H9 (cell line): ENCODE measurements at regions not wholly inside any gene's neighbourhood (a gene's known extent, or its start where the extent isn't known, plus 50 kb on each side); places are given as distances from the start of the nearest gene placed in this dataset.

Source experiments
- DNase-seq: peaks from one replicate; pipeline ENCODE4 v3.0.0-alpha.2; 2017
- H2AFZ ChIP-seq: one replicate; pipeline ENCODE4 v1.6.1; 2013; ENCODE audit warnings: mild to moderate bottlenecking, low read length, control low read depth, moderate library complexity
- H2AK5ac ChIP-seq: 2 replicates; pipeline ENCODE4 v1.6.1; 2013; ENCODE audit warnings: low read length, control low read depth, mixed read lengths; ENCODE audit not compliant: insufficient read length
- H2BK120ac ChIP-seq: one replicate; pipeline ENCODE4 v1.6.1; 2013; ENCODE audit warnings: low read depth, mild to moderate bottlenecking, low read length, control low read depth, inconsistent platforms; ENCODE audit not compliant: poor library complexity, severe bottlenecking
- H2BK12ac ChIP-seq: 2 replicates; pipeline ENCODE4 v1.6.1; 2013; ENCODE audit warnings: low read length, control low read depth, mixed read lengths, low read depth; ENCODE audit not compliant: insufficient read length
- H2BK15ac ChIP-seq: 2 replicates; pipeline ENCODE4 v1.6.1; 2013; ENCODE audit warnings: low read depth, low read length, control low read depth
- H2BK20ac ChIP-seq: one replicate; pipeline ENCODE4 v1.6.1; 2013; ENCODE audit warnings: low read depth, mild to moderate bottlenecking, low read length, control low read depth, inconsistent platforms; ENCODE audit not compliant: poor library complexity, severe bottlenecking
- H2BK5ac ChIP-seq: 2 replicates; pipeline ENCODE4 v1.6.1; 2013; ENCODE audit warnings: low read length, control low read depth, mixed read lengths; ENCODE audit not compliant: insufficient read length
- H3K14ac ChIP-seq: 2 replicates; pipeline ENCODE4 v1.6.1; 2013; ENCODE audit warnings: low read length, control low read depth; ENCODE audit not compliant: insufficient read depth
- H3K18ac ChIP-seq: 2 replicates; pipeline ENCODE4 v1.6.1; 2013; ENCODE audit warnings: low read depth, mild to moderate bottlenecking, mixed read lengths, low read length, control low read depth; ENCODE audit not compliant: insufficient read length
- H3K23ac ChIP-seq: 2 replicates; pipeline ENCODE4 v1.6.1; 2013; ENCODE audit warnings: low read length, control low read depth, mixed read lengths, low read depth; ENCODE audit not compliant: insufficient read length
- H3K23me2 ChIP-seq: 2 replicates; pipeline ENCODE4 v1.6.1; 2013; ENCODE audit warnings: low read depth, mild to moderate bottlenecking, mixed read lengths, low read length, control low read depth; ENCODE audit not compliant: insufficient read length, poor library complexity, severe bottlenecking
- H3K27ac ChIP-seq: 2 replicates; pipeline ENCODE4 v1.5.1; 2013; ENCODE audit warnings: low read length, control low read depth, mixed read lengths, low read depth; ENCODE audit not compliant: insufficient read length
- H3K27me3 ChIP-seq: 2 replicates; pipeline ENCODE4 v1.6.1; 2013; ENCODE audit warnings: low read length, control low read depth, inconsistent platforms; ENCODE audit not compliant: insufficient read depth
- H3K4ac ChIP-seq: 2 replicates; pipeline ENCODE4 v1.6.1; 2013; ENCODE audit warnings: low read depth, mild to moderate bottlenecking, control low read depth, inconsistent platforms, low read length, moderate library complexity
- H3K4me1 ChIP-seq: 2 replicates; pipeline ENCODE4 v1.6.1; 2013; ENCODE audit warnings: low read length, control low read depth, inconsistent platforms; ENCODE audit not compliant: insufficient read depth
- H3K4me2 ChIP-seq: 2 replicates; pipeline ENCODE4 v1.6.1; 2013; ENCODE audit warnings: low read length, control low read depth, mixed read lengths; ENCODE audit not compliant: insufficient read length, insufficient read depth
- H3K56ac ChIP-seq: 2 replicates; pipeline ENCODE4 v1.6.1; 2013; ENCODE audit warnings: low read depth, mild to moderate bottlenecking, mixed read lengths, low read length, control low read depth; ENCODE audit not compliant: insufficient read length
- H3K79me1 ChIP-seq: 2 replicates; pipeline ENCODE4 v1.6.1; 2013; ENCODE audit warnings: low read depth, mild to moderate bottlenecking, moderate library complexity, low read length, control low read depth, inconsistent platforms; ENCODE audit not compliant: insufficient read depth, poor library complexity, severe bottlenecking
- H3K79me2 ChIP-seq: 2 replicates; pipeline ENCODE4 v1.6.1; 2013; ENCODE audit warnings: low read length, control low read depth, inconsistent platforms; ENCODE audit not compliant: insufficient read depth
- H3K9ac ChIP-seq: 2 replicates; pipeline ENCODE4 v1.6.1; 2013; ENCODE audit warnings: low read length, control low read depth, mixed read lengths; ENCODE audit not compliant: insufficient read length; ENCODE audit errors: extremely low read depth
- H3K9me3 ChIP-seq: one replicate; pipeline ENCODE4 v1.6.1; 2013; ENCODE audit warnings: low read depth, low read length, inconsistent platforms; ENCODE audit not compliant: control insufficient read depth
- H3T11ph ChIP-seq: one replicate; pipeline ENCODE4 v1.6.1; 2013; ENCODE audit warnings: mild to moderate bottlenecking, low read length, control low read depth, inconsistent platforms
- H4K20me1 ChIP-seq: one replicate; pipeline ENCODE4 v1.6.1; 2013; ENCODE audit not compliant: control insufficient read depth, insufficient read length, insufficient read depth
- H4K5ac ChIP-seq: 2 replicates; pipeline ENCODE4 v1.6.1; 2013; ENCODE audit warnings: low read depth, mild to moderate bottlenecking, mixed read lengths, low read length, control low read depth; ENCODE audit not compliant: insufficient read length
- H4K8ac ChIP-seq: replicated peaks from 2 replicates; pipeline ENCODE4 v1.6.1; 2013; ENCODE audit warnings: low read length, control low read depth, mixed read lengths, low read depth; ENCODE audit not compliant: insufficient read length
- H4K91ac ChIP-seq: 2 replicates; pipeline ENCODE4 v1.6.1; 2013; ENCODE audit warnings: low read depth, mild to moderate bottlenecking, moderate library complexity, mixed read lengths, low read length, control low read depth; ENCODE audit not compliant: insufficient read length
- H3K27ac Mint-ChIP-seq, 3 experiments: 2 replicates in 2 of 3; 3 replicates in 1 of 3; pipeline ENCODE4 v1.8.0; 2020 to 2021; ENCODE audit warnings: mixed read lengths in 3 of 3, mild to moderate bottlenecking in 1 of 3, moderate library complexity in 1 of 3
- H3K27me3 Mint-ChIP-seq: 2 replicates; pipeline ENCODE4 v1.8.0; 2021; ENCODE audit warnings: low read depth, mild to moderate bottlenecking, moderate library complexity, mixed read lengths
- H3K36me3 Mint-ChIP-seq, 3 experiments: 2 replicates in 2 of 3; 3 replicates in 1 of 3; pipeline ENCODE4 v1.8.0; 2020 to 2021; ENCODE audit warnings: low read depth in 3 of 3, mixed read lengths in 3 of 3; ENCODE audit not compliant: insufficient read depth in 1 of 3
- H3K4me1 Mint-ChIP-seq, 2 experiments: 2 replicates each; pipeline ENCODE4 v1.8.0; 2020; ENCODE audit warnings: mixed read lengths in 2 of 2
- H3K4me3 Mint-ChIP-seq, 2 experiments: 2 replicates in 1 of 2; 3 replicates in 1 of 2; pipeline ENCODE4 v1.8.0; 2020 to 2021; ENCODE audit warnings: mild to moderate bottlenecking in 2 of 2, mixed read lengths in 2 of 2, moderate library complexity in 1 of 2
- H3K9me3 Mint-ChIP-seq, 2 experiments: 2 replicates in 1 of 2; 3 replicates in 1 of 2; pipeline ENCODE4 v1.8.0; 2020; ENCODE audit warnings: mild to moderate bottlenecking in 2 of 2, mixed read lengths in 2 of 2, moderate library complexity in 1 of 2
- CTCF ChIP-seq: fragments of 200-600 bp; sonication (generic); conservative IDR thresholded peaks from 3 replicates; pipeline ENCODE4 v1.8.0; 2021; ENCODE audit warnings: antibody characterized with exemption, mild to moderate bottlenecking
- WGBS: extraction: QIAGEN DNeasy Blood & Tissue Kit; methylation state at CpG from one replicate; pipeline ENCODE4 v1.1.7; 2013; ENCODE audit warnings: missing lambda C conversion rate, low lambda C conversion rate, mixed read lengths; ENCODE audit not compliant: insufficient read length; ENCODE audit errors: extremely low coverage; 5-methylcytosine and 5-hydroxymethylcytosine counted together

GRCh38 chr1:82441402-82441801 lies 640.7 kb downstream of the ADGRL2 start:
- H3K18ac ChIP-seq = no peak overlapping the region

More at GRCh38 chr1:82441402-82441801, 640.7 kb downstream of the ADGRL2 start:
- Mint-ChIP-seq H3K27me3 (no peaks in the 10 kb centered on the region), H3K4me3 (no peak overlapping the region), H3K9me3 (no peaks in the 10 kb centered on the region), H3K4me1 (peaks cover 0 to 2% of the 10 kb centered on the region in 2 experiments; a peak in 1 of 4 replicates), H3K27ac (peak overlapping the region in 1 of 3 experiments; percentile 90; a peak in 1 of 7 replicates), H3K36me3 (no peaks in the 10 kb centered on the region)
- H3K23ac ChIP-seq = no peak overlapping the region
- H3K79me2 ChIP-seq = no peaks in the 10 kb centered on the region
- no peak overlapping the region for H3K4ac ChIP-seq
- H4K5ac ChIP-seq = no peak overlapping the region
- H3K14ac ChIP-seq = no peak overlapping the region
- H4K91ac ChIP-seq = no peak overlapping the region
- H3K4me1 ChIP-seq = no peaks in the 10 kb centered on the region
- no peaks in the 10 kb centered on the region for H3K27me3 ChIP-seq
- no peaks in the 10 kb centered on the region for H3K9me3 ChIP-seq
- no peak overlapping the region for H3K27ac ChIP-seq
- no peak overlapping the region for H2BK12ac ChIP-seq
- H2BK5ac ChIP-seq = no peak overlapping the region
- no peak overlapping the region for H4K8ac ChIP-seq
- H2BK15ac ChIP-seq = no peak overlapping the region
- DNase-seq = no peak
- TF ChIP-seq CTCF = no peak
- no peaks in the 10 kb centered on the region for H4K20me1 ChIP-seq
- no peak overlapping the region for H2BK120ac ChIP-seq
- H3K56ac ChIP-seq = no peak overlapping the region
- no peak overlapping the region for H2AK5ac ChIP-seq
- no peak overlapping the region for H3K9ac ChIP-seq
- H3K23me2 ChIP-seq = no peaks in the 10 kb centered on the region
- H3T11ph ChIP-seq = no peak overlapping the region
- H2AFZ ChIP-seq = no peak overlapping the region
- WGBS = no CpG with 5 or more reads among the region's 4 CpGs
- no peaks in the 10 kb centered on the region for H3K79me1 ChIP-seq
- H2BK20ac ChIP-seq = no peak overlapping the region
- no peak overlapping the region for H3K4me2 ChIP-seq
